HG03565 (cell line): ENCODE measurements at regions not wholly inside any gene's neighbourhood (a gene's known extent, or its start where the extent isn't known, plus 50 kb on each side); places are given as distances from the start of the nearest gene placed in this dataset.
"Not testable (repeated sequence)": the region's sequence is repeated elsewhere in the genome, so short reads cannot be mapped to it uniquely, and the experiment has no call there.

Experiments
- ATAC-seq: cut with Tn5 transposase; IDR thresholded peaks from one replicate; pipeline ENCODE4 v1.9.1; 2021; ENCODE audit warnings: mild to moderate bottlenecking, moderate library complexity; ENCODE audit not compliant: unreplicated experiment

DNA sequence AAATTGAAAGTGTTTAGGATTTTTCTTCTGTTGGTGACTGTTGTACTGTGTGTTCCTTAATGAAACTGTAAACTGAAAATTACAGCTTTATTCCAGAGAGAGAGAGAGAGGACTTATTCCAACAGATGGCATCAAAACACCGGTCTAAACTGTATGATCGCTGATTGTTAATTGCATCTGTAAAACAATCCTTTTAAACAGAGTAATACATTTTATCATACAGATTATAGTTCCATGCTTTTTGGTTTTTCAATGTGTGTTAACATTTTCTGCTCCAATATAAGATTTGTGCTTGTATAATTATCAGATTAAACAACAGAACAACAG lies 289.7 kb upstream of the DNAJC19 start:
- no peak for ATAC-seq

- no peak for ATAC-seq
Observed at GRCh38 chr3:181278468-181279238, 289.1 kb upstream of the DNAJC19 start.

- ATAC-seq: no peak
Observed at GRCh38 chr3:181276358-181276896, 286.9 kb upstream of the DNAJC19 start.

- ATAC-seq: no peak
Observed at GRCh38 chr3:181274025-181274424, 284.5 kb upstream of the DNAJC19 start.

DNA sequence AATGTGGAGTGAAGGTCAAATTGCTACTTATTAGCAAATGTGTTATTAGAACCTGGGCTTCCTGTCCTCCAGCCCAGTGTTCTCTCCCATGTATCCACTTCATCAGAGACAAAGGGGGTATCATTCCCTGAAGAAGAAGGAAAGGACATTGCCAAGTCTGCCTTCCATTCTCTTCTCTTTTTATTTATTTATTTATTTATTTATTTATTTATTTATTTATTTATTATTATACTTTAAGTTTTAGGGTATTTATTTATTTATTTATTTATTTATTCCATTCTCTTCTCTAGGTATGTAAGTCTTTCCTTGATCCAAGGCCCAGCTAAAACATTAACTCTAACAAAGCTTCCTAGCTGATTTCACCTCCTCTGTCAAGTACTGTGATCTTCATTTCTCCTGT lies 277.8 kb upstream of the DNAJC19 start:
- ATAC-seq: no peak

GRCh38 chr3:181265750-181266333 lies 276.3 kb upstream of the DNAJC19 start:
- peak; percentile 62 for ATAC-seq

GRCh38 chr3:181264486-181264885 lies 274.9 kb upstream of the DNAJC19 start:
- ATAC-seq: peak; percentile 32

DNA sequence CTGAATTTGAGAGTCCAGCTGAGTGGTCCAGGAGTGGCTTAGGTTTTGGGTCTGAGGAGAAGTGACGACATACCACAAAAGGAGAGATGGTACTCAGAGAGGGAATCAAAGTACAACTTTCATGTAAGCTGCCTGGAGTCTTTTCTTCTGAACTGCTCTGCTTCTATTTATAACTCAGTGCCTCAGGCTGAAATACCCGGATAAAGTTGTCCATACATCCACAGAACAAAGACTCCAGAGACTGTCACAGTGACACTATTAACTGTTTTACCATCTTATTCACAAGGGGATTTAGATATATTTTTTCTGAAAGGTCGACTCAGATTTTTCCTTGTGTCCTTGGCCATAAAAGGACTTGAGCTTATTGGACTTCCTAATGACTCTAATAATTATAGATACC lies 264.3 kb upstream of the DNAJC19 start:
- ATAC-seq: no peak

DNA sequence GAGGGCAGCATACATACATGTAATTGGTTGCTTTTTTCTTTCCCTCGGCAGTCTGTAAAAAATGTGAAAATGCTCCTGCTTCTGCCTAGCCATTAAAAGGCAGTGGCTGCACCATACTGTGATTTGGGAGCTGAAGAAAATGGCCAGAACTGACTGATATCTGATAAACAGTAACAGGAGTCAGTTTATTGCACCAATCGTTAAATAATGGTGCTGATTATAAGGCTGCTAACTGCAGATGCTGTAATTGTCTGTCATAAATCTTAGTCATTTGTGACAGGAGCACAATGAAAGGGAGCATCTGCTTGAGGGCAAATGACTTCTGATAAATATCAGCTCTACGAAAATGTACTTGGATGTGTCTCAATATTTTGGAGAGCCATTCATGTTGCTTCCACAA lies 263.1 kb upstream of the DNAJC19 start:
- ATAC-seq: no peak

- no peak for ATAC-seq
Observed at GRCh38 chr3:181250714-181251113, 261.2 kb upstream of the DNAJC19 start.

GRCh38 chr3:181239441-181239840 lies 249.9 kb upstream of the DNAJC19 start:
- no peak for ATAC-seq

GRCh38 chr3:181230258-181230657 lies 240.7 kb upstream of the DNAJC19 start:
- no peak for ATAC-seq

GRCh38 chr3:181213347-181213746 lies 223.8 kb upstream of the DNAJC19 start:
- no peak for ATAC-seq

DNA sequence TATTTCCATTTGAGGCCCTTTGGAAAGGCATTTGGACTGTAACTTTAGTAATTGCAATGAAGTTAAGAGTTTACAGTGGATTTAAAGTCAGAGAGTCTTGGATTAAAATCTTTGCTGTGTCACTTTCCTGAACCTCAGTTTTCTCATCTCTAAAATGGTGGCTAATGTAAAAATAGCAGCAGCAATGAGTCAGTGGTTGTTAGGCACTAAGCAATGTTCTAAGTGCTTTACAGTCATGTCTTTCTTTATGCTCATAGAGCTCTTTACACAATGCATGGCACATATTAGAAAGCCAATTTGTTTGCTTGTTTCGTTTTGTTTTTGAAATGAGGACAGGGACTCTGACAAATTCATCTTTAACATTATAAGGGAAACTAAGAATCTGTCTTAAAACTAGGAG lies 222.7 kb upstream of the DNAJC19 start:
- no peak for ATAC-seq

- ATAC-seq: no peak
Observed at GRCh38 chr3:181210275-181210674, 220.7 kb upstream of the DNAJC19 start.

DNA sequence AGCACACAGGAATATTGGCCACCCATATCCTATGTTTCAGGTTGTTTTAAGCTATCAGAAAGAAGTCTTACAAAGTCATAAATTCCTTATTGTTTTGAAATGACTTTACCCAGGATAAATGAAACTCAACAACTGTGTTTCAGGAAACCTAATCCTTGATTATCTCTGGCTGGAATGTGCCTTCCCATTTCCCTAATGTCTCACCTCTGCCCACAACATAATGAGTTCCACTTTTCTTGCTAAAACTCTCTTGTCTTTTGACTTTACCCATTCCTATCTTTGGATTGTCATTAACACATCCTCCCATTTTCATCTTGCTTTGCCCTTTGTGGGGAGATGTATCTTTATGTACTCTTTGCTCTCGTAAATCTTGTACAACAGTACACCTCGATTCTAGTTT lies 200.0 kb upstream of the DNAJC19 start:
- ATAC-seq: no peak

DNA sequence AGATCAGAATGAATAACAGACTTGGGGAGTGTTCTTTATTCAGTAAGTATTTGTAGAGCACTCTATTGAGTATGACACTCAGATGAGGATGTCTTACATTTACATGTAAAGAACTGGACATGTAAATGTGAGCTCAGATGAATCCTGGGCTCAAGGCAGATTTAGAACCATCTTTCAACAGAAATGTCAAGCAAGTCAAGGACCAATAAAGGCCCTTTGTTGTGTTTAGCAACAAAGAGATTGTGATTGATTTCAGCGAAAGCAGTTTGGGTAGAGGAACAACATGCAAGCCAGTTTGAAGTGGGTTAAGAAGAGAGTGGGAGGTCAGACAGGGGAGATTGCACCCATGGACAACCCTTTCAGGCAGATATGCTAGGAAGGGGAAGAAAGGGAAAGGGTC lies 194.2 kb upstream of the DNAJC19 start:
- ATAC-seq: no peak

GRCh38 chr3:181183057-181183456 lies 193.5 kb upstream of the DNAJC19 start:
- ATAC-seq: not testable (repeated sequence)

GRCh38 chr3:181178991-181179390 lies 189.5 kb upstream of the DNAJC19 start:
- no peak for ATAC-seq

GRCh38 chr3:181176601-181177000 lies 187.1 kb upstream of the DNAJC19 start:
- no peak for ATAC-seq

DNA sequence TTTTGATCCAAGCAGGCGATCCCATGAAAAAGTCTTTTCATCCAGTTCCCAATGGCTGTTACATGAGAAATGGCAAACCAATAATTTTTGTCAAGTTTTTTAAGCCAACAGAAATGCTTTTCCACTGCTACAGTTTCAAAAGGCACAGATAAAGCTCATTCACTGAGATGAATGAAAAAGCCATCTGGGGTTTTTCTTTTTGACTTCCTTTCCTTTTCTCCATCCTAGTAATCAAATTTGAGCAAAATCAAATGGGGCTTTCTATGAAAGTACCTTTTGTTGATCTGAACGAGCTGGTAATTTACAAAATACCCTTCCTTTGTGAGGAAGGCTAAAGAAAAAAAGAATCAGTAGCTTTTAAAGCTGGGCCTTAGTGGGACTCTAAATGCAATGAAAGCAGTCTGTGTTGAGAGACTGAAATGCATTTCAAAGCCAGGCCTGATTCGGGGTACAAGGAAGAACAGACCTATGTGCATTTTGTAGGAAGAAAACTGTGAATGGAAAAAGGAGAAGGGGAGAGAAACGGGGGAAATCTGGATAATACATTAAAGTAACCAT lies 185.2 kb upstream of the DNAJC19 start:
- no peak for ATAC-seq

DNA sequence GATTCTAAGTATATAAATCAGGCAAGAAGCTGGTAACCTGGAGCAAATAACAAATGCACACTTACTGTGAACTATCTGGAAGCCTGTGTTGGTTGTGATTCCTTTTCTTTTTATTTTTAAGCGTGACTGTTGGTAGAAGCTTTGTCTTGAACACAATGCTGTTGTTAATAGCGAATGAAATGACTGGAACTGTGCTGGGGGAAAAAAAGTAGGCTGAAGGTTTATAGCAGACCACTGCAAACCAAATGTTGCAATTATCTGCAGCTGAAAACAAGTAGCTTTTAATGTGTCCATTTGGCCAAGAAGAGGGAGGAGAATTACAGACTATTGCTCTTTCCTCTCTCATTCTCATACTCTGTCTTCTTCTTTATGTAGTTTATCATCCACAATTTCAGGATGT lies 184.5 kb upstream of the DNAJC19 start:
- ATAC-seq: no peak
